ENCODE measurements at regions not wholly inside any gene's neighbourhood (a gene's known extent, or its start where the extent isn't known, plus 50 kb on each side); places are given as distances from the start of the nearest gene placed in this dataset.

DNA sequence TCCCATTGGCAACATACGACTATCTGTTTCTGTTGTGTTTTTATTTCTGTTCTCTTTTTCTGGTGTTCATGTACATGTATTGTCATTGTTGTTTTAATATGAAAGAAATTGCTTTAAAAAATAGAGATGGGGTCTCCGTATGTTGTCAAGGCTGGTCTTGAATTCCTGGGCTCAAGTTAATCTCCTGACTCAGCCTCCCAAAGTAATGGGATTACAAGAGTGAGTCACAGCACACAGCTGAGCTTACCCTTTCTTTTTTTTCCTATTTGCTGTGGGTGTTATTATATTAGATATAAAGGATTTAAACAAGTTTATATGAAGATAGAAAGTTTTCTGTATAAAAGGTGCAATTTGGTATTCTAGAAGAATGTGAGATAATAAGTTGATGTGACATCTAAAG is 554.6 kb downstream of the DSC3 start:
- Histone ChIP-seq H3K9me3 (ENCODE audit: insufficient read depth, low read depth, low read length) (no peaks in the 10 kb centered on the region), H3K27me3 (ENCODE audit: insufficient read depth, low read length, poor library complexity, severe bottlenecking) (no peaks in the 10 kb centered on the region), H2AFZ (ENCODE audit: low read length) (no peak overlapping the region), H3K9me2 (replicated peaks; ENCODE audit: low read depth, low read length) (no peaks in the 10 kb centered on the region), H3K4me3 (ENCODE audit: low read length, poor library complexity, severe bottlenecking) (no peak overlapping the region), H3K4me1 (ENCODE audit: insufficient read depth, low read length, poor library complexity, severe bottlenecking) (no peaks in the 10 kb centered on the region), H3K79me2 (ENCODE audit: insufficient read depth, low read length) (no peaks in the 10 kb centered on the region), H3K9ac (ENCODE audit: low read depth, low read length, poor library complexity, severe bottlenecking) (no peak overlapping the region), H3K36me3 (ENCODE audit: insufficient read depth, low read length) (no peaks in the 10 kb centered on the region), H3F3A (ENCODE audit: low read depth) (no peaks in the 10 kb centered on the region), H4K20me1 (ENCODE audit: insufficient read depth, low read length, poor library complexity, severe bottlenecking) (no peaks in the 10 kb centered on the region), H3K4me2 (ENCODE audit: low read depth, low read length, poor library complexity, severe bottlenecking) (no peak overlapping the region)
- no peak for TF ChIP-seq EZH2phosphoT487 (IDR thresholded peaks at IDR 0.05; ENCODE audit: borderline replicate concordance)
- TF ChIP-seq, protein P1, sequence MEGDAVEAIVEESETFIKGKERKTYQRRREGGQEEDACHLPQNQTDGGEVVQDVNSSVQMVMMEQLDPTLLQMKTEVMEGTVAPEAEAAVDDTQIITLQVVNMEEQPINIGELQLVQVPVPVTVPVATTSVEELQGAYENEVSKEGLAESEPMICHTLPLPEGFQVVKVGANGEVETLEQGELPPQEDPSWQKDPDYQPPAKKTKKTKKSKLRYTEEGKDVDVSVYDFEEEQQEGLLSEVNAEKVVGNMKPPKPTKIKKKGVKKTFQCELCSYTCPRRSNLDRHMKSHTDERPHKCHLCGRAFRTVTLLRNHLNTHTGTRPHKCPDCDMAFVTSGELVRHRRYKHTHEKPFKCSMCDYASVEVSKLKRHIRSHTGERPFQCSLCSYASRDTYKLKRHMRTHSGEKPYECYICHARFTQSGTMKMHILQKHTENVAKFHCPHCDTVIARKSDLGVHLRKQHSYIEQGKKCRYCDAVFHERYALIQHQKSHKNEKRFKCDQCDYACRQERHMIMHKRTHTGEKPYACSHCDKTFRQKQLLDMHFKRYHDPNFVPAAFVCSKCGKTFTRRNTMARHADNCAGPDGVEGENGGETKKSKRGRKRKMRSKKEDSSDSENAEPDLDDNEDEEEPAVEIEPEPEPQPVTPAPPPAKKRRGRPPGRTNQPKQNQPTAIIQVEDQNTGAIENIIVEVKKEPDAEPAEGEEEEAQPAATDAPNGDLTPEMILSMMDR (conservative IDR thresholded peaks at IDR 0.05; ENCODE audit: low read length), result no peak

DNA sequence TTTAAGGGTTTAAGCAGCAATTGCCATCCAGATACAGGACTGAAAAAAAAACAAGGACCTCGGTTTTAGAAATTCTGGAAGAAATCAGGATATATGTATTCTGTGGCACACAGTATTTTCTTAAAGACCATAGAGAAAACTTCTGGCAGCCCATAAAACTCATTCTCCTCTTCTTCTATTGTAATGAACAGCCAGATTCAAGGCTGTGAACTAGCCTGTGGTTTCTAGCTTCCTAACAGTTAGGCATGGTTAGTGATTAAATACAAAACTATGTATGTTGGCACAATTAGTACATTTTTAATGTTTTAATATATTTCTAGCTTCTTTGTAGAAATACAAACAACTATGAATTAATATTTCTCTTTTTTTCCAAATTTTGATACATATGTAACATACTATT is 555.7 kb downstream of the DSC3 start:
- H3K36me3 ChIP-seq (ENCODE audit: insufficient read depth, low read length), result no peaks in the 10 kb centered on the region

DNA sequence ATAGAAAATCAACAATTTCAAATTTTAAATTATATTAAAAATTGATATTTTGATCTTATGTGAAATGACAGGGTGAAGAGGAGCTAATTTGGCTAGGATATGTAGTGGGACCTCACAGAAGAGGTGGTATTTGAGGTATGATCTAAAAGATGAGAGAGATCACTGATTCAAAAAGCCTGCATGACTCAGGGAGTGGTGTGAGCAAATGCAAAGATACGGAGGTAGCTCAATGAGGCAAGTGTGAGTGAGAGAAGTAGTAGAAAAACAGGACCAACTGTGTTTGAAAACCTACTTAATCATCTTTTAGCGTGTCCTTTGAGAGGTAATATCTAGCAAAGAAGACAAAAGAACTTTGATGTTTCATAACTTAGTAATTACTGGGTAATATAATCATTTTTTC is 557.5 kb downstream of the DSC3 start:
- TF ChIP-seq EZH2phosphoT487 (IDR thresholded peaks at IDR 0.05; ENCODE audit: borderline replicate concordance), result no peak
- Histone ChIP-seq H3K36me3 (ENCODE audit: insufficient read depth, low read length) (no peaks in the 10 kb centered on the region), H3K4me3 (ENCODE audit: low read length, poor library complexity, severe bottlenecking) (no peak overlapping the region), H3F3A (ENCODE audit: low read depth) (no peaks in the 10 kb centered on the region), H2AFZ (ENCODE audit: low read length) (no peak overlapping the region), H3K27me3 (ENCODE audit: insufficient read depth, low read length, poor library complexity, severe bottlenecking) (no peaks in the 10 kb centered on the region), H3K4me1 (ENCODE audit: insufficient read depth, low read length, poor library complexity, severe bottlenecking) (no peaks in the 10 kb centered on the region), H3K9me2 (replicated peaks; ENCODE audit: low read depth, low read length) (no peaks in the 10 kb centered on the region), H4K20me1 (ENCODE audit: insufficient read depth, low read length, poor library complexity, severe bottlenecking) (no peaks in the 10 kb centered on the region), H3K79me2 (ENCODE audit: insufficient read depth, low read length) (no peaks in the 10 kb centered on the region), H3K4me2 (ENCODE audit: low read depth, low read length, poor library complexity, severe bottlenecking) (no peak overlapping the region), H3K9me3 (ENCODE audit: insufficient read depth, low read depth, low read length) (no peaks in the 10 kb centered on the region), H3K9ac (ENCODE audit: low read depth, low read length, poor library complexity, severe bottlenecking) (no peak overlapping the region)

More for the DNA sequence above, 555.7 kb downstream of the DSC3 start:
- Histone ChIP-seq H4K20me1 (ENCODE audit: insufficient read depth, low read length, poor library complexity, severe bottlenecking) (no peaks in the 10 kb centered on the region), H3K9ac (ENCODE audit: low read depth, low read length, poor library complexity, severe bottlenecking) (no peak overlapping the region), H3F3A (ENCODE audit: low read depth) (no peaks in the 10 kb centered on the region), H3K4me1 (ENCODE audit: insufficient read depth, low read length, poor library complexity, severe bottlenecking) (no peaks in the 10 kb centered on the region), H3K27me3 (ENCODE audit: insufficient read depth, low read length, poor library complexity, severe bottlenecking) (no peaks in the 10 kb centered on the region), H3K9me2 (replicated peaks; ENCODE audit: low read depth, low read length) (no peaks in the 10 kb centered on the region), H3K4me3 (ENCODE audit: low read length, poor library complexity, severe bottlenecking) (no peak overlapping the region), H3K4me2 (ENCODE audit: low read depth, low read length, poor library complexity, severe bottlenecking) (no peak overlapping the region), H3K79me2 (ENCODE audit: insufficient read depth, low read length) (no peaks in the 10 kb centered on the region), H3K9me3 (ENCODE audit: insufficient read depth, low read depth, low read length) (no peaks in the 10 kb centered on the region), H2AFZ (ENCODE audit: low read length) (no peak overlapping the region)
- TF ChIP-seq EZH2phosphoT487 (IDR thresholded peaks at IDR 0.05; ENCODE audit: borderline replicate concordance), result no peak
- TF ChIP-seq, protein P1 (conservative IDR thresholded peaks at IDR 0.05; ENCODE audit: low read length), result no peak

DNA sequence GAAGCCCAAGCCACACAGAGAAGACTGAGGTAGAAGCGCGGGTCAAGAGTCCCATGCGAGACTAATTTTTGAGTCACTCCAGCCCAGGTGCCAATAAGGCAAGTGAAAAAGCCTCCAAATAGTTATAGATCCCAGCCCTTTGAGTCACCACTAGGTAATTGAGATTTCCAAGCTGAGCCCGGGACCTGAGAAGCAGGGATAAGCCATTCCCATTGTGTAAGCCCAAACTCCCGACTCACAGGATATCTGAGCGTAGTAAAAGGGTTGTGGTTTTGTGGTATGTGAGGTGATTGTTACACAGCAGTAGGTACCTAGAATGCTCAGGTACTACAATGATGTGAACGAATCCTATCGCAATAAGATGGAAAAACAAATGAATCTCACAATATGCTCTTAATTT is 560.7 kb downstream of the DSC3 start:
- Histone ChIP-seq H3K4me3 (ENCODE audit: low read length, poor library complexity, severe bottlenecking) (no peak overlapping the region), H2AFZ (ENCODE audit: low read length) (no peak overlapping the region), H3K79me2 (ENCODE audit: insufficient read depth, low read length) (no peaks in the 10 kb centered on the region), H4K20me1 (ENCODE audit: insufficient read depth, low read length, poor library complexity, severe bottlenecking) (no peaks in the 10 kb centered on the region), H3K27me3 (ENCODE audit: insufficient read depth, low read length, poor library complexity, severe bottlenecking) (no peaks in the 10 kb centered on the region), H3K9ac (ENCODE audit: low read depth, low read length, poor library complexity, severe bottlenecking) (no peak overlapping the region), H3K9me2 (replicated peaks; ENCODE audit: low read depth, low read length) (no peaks in the 10 kb centered on the region), H3K4me2 (ENCODE audit: low read depth, low read length, poor library complexity, severe bottlenecking) (no peak overlapping the region), H3K4me1 (ENCODE audit: insufficient read depth, low read length, poor library complexity, severe bottlenecking) (no peaks in the 10 kb centered on the region), H3F3A (ENCODE audit: low read depth) (no peaks in the 10 kb centered on the region), H3K9me3 (ENCODE audit: insufficient read depth, low read depth, low read length) (no peaks in the 10 kb centered on the region), H3K36me3 (ENCODE audit: insufficient read depth, low read length) (no peaks in the 10 kb centered on the region)
- no peak for TF ChIP-seq EZH2phosphoT487 (IDR thresholded peaks at IDR 0.05; ENCODE audit: borderline replicate concordance)
- TF ChIP-seq, protein P1 (conservative IDR thresholded peaks at IDR 0.05; ENCODE audit: low read length), result no peak
